MM.1S (cell line): ENCODE measurements at regions not wholly inside any gene's neighbourhood (a gene's known extent, or its start where the extent isn't known, plus 50 kb on each side); places are given as distances from the start of the nearest gene placed in this dataset.

Source experiments
- CTCF ChIP-seq: fragments of 300-600 bp; sonication (generic); IDR thresholded peaks from 2 replicates; pipeline ENCODE4 v1.5.1; 2016; ENCODE audit warnings: antibody characterized with exemption, low read length, mixed read lengths
- EZH2 ChIP-seq: fragments of 300-600 bp; sonication (generic); optimal IDR thresholded peaks from 2 replicates; pipeline ENCODE3; 2017; ENCODE audit warnings: low read depth, mild to moderate bottlenecking, antibody characterized with exemption, low read length, mixed read lengths
- EZH2phosphoT487 ChIP-seq: fragments of 300-600 bp; sonication (generic); IDR thresholded peaks from 2 replicates; pipeline ENCODE4 v1.6.1; 2018; ENCODE audit warnings: antibody characterized with exemption, low read length

GRCh38 chr13:44104197-44104490 lies 224.4 kb downstream of the LACC1 start:
- no peak for TF ChIP-seq CTCF
- no peak for TF ChIP-seq EZH2phosphoT487
- no peak for TF ChIP-seq EZH2
